H1 (cell line): ENCODE measurements at regions not wholly inside any gene's neighbourhood (a gene's known extent, or its start where the extent isn't known, plus 50 kb on each side); places are given as distances from the start of the nearest gene placed in this dataset.

ENCODE experiments used
- BCL11A ChIP-seq, 2 experiments: IDR thresholded peaks; one replicate each; pipeline ENCODE4 v1.6.1; 2011; ENCODE audit warnings: low read depth in 2 of 2, low read length in 2 of 2, mild to moderate bottlenecking in 2 of 2
- CBX5 ChIP-seq: fragments of 300-800, 300-1000 bp; sonication (generic); IDR thresholded peaks from 2 replicates; pipeline ENCODE4 v1.7.1; 2016; ENCODE audit warnings: antibody characterized with exemption, low read length, low read depth
- CEBPB ChIP-seq: IDR thresholded peaks from 2 replicates; pipeline ENCODE4 v1.6.1; 2012; ENCODE audit warnings: low read depth, low read length
- CHD7 ChIP-seq: fragments of 300-600 bp; sonication (generic); IDR thresholded peaks from 2 replicates; pipeline ENCODE4 v1.7.1; 2012; ENCODE audit warnings: low read length, moderate library complexity, mild to moderate bottlenecking, inconsistent platforms; ENCODE audit not compliant: insufficient replicate concordance
- EGR1 ChIP-seq: IDR thresholded peaks from 2 replicates; pipeline ENCODE4 v1.6.1; 2011; ENCODE audit warnings: low read depth, low read length, borderline replicate concordance
- POLR2A ChIP-seq, 2 experiments: IDR thresholded peaks; 1 replicate in 1 of 2; 2 replicates in 1 of 2; pipeline ENCODE4 v1.6.1; 2011; ENCODE audit warnings: low read depth in 2 of 2, low read length in 2 of 2, mild to moderate bottlenecking in 2 of 2; ENCODE audit errors: control extremely low read depth in 1 of 2
- POU5F1 ChIP-seq: IDR thresholded peaks from 2 replicates; pipeline ENCODE4 v1.6.1; 2011; ENCODE audit warnings: low read depth, mild to moderate bottlenecking, low read length, moderate library complexity
- RAD21 ChIP-seq, 2 experiments: IDR thresholded peaks in 1 of 2; conservative IDR thresholded peaks in 1 of 2; 2 replicates each; pipeline ENCODE4 v1.6.1; 2011; ENCODE audit warnings: low read depth in 2 of 2, low read length in 2 of 2, improper control_type of control experiment in 1 of 2, inconsistent platforms in 1 of 2, mild to moderate bottlenecking in 1 of 2, moderate library complexity in 1 of 2
- TAF7 ChIP-seq: optimal IDR thresholded peaks from 2 replicates; pipeline ENCODE3; 2011; ENCODE audit warnings: low read depth, mild to moderate bottlenecking, inconsistent platforms, low read length, moderate library complexity, borderline replicate concordance

DNA sequence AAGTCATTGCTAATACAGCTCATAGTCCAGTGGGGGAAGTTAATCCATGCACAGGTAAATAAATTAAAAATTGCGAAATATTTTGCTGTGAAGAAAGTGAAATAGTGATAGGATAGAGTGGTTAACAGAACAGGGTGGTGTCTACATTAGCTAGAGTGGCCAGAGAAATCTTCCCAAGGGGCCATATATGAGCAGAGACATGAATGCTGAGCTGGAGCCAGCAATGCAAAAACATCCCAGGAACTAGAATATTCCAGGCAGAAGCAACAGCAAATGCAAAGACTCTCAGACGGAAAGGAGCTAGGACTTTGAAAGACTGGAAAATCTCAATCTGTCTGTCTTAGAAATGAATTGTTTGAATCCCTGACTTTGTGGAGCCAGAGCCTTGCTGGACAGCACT lies 1221.6 kb downstream of the MAT2B start (continued):
- TF ChIP-seq CHD7: no peak
- no peak for TF ChIP-seq BCL11A (IDR thresholded peaks at IDR 0.05; ENCODE audit: low read depth in 2 of 2, low read length in 2 of 2)
- TF ChIP-seq CBX5: no peak
- no peak for TF ChIP-seq CEBPB
- no peak for TF ChIP-seq POLR2A (IDR thresholded peaks at IDR 0.05; ENCODE audit: control extremely low read depth in 1 of 2, low read depth in 2 of 2, low read length in 2 of 2)
- no peak for TF ChIP-seq EGR1
- no peak for TF ChIP-seq POU5F1
- TF ChIP-seq TAF7: no peak
- no peak for TF ChIP-seq RAD21 (IDR thresholded peaks at IDR 0.05 in 1 of 2, conservative IDR thresholded peaks at IDR 0.05 in 1 of 2; ENCODE audit: low read depth in 2 of 2, low read length in 2 of 2)
